GM12891 (cell line): ENCODE measurements at regions not wholly inside any gene's neighbourhood (a gene's known extent, or its start where the extent isn't known, plus 50 kb on each side); places are given as distances from the start of the nearest gene placed in this dataset.

Source experiments
- PAX5 ChIP-seq: IDR thresholded peaks from 2 replicates; pipeline ENCODE4 v1.6.1; 2011; ENCODE audit warnings: low read length, moderate library complexity, mild to moderate bottlenecking; ENCODE audit not compliant: insufficient read depth, severe bottlenecking
- POLR2A ChIP-seq: IDR thresholded peaks from 2 replicates; pipeline ENCODE4 v1.6.1; 2011; ENCODE audit warnings: low read depth, low read length, control low read depth
- POLR2AphosphoS5 ChIP-seq: IDR thresholded peaks from 2 replicates; pipeline ENCODE4 v1.6.1; 2011; ENCODE audit warnings: low read depth, low read length, control low read depth
- POU2F2 ChIP-seq: IDR thresholded peaks from 2 replicates; pipeline ENCODE4 v1.6.1; 2011; ENCODE audit warnings: low read depth, mild to moderate bottlenecking, control low read depth, low read length, moderate library complexity
- SPI1 ChIP-seq: IDR thresholded peaks from 2 replicates; pipeline ENCODE4 v1.6.1; 2011; ENCODE audit warnings: low read depth, low read length, control low read depth
- TAF1 ChIP-seq: IDR thresholded peaks from 2 replicates; pipeline ENCODE4 v1.6.1; 2011; ENCODE audit warnings: low read depth, low read length, control low read depth

DNA sequence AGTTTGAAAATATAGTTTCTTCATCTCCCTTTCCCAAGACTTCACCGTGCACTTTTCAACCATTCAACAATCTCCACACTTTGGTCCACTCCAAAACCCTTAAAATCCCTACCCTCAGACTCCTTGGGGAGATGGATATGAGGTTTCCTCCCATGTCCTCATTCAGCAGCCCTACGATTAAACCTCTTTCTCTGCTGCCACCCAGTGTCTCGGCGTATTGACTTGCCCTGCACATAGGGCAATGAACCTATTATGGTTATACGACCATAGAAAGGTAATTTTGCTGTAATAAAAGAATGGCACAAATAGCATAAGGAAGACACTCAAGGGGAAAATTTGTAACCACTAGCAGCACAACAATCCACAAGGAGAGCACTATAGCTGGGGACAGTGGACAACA, 803.5 kb downstream of the TLE1 start:
- no peak for TF ChIP-seq TAF1
- TF ChIP-seq POLR2AphosphoS5 = no peak
- TF ChIP-seq POLR2A = no peak
- TF ChIP-seq SPI1 = no peak
- TF ChIP-seq POU2F2 = no peak
- no peak for TF ChIP-seq PAX5
